ENCODE measurements at regions not wholly inside any gene's neighbourhood (a gene's known extent, or its start where the extent isn't known, plus 50 kb on each side); places are given as distances from the start of the nearest gene placed in this dataset.

DNA sequence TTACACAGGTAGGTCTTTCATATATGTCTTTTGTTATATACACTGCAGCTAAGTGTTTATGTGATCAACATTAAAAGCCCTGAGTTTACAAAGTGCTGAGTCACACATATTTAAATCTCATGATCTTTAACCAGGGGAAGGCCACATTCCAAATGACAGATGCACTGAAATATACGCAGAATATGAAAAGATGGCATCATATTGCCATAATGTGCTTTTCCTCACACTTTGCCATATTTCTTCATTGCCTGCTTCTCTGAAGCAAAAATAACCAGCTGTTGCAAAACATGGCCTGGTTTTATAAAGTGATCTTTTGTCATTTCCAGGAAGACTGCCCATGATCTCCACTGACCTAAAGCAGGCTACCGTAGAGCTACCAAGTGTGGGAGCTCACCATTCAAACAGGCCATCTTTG is 93.5 kb upstream of the MAPRE2 start:
- TF ChIP-seq ZSCAN18 (CRISPR knock-in tag; IDR thresholded peaks at IDR 0.05) (no peak), HMGXB4 (CRISPR knock-in tag; IDR thresholded peaks at IDR 0.05) (no peak), NR2C2 (CRISPR knock-in tag; IDR thresholded peaks at IDR 0.05) (no peak), CTCF (IDR thresholded peaks at IDR 0.05) (no peak)

All from WTC11 (cell line).